GM19463 (cell line): ENCODE measurements at regions not wholly inside any gene's neighbourhood (a gene's known extent, or its start where the extent isn't known, plus 50 kb on each side); places are given as distances from the start of the nearest gene placed in this dataset.
"Not testable (repeated sequence)": the region's sequence is repeated elsewhere in the genome, so short reads cannot be mapped to it uniquely, and the experiment has no call there.

Experiments used
- ATAC-seq: cut with Tn5 transposase; IDR thresholded peaks from one replicate; pipeline ENCODE4 v1.9.1; 2021; ENCODE audit warnings: mild to moderate bottlenecking, moderate library complexity; ENCODE audit not compliant: unreplicated experiment

GRCh38 chr2:142758973-142759372 lies 118.5 kb upstream of the KYNU start:
- no peak for ATAC-seq

GRCh38 chr2:142757111-142757510 lies 120.4 kb upstream of the KYNU start:
- ATAC-seq, result no peak

- no peak for ATAC-seq
Measured at GRCh38 chr2:142756430-142756829, 121.0 kb upstream of the KYNU start.

- ATAC-seq, result no peak
Measured at GRCh38 chr2:142755191-142755590, 122.3 kb upstream of the KYNU start.

GRCh38 chr2:142754182-142754581 lies 123.3 kb upstream of the KYNU start:
- no peak for ATAC-seq

- no peak for ATAC-seq
Measured at GRCh38 chr2:142750858-142751257, 126.6 kb upstream of the KYNU start.

- no peak for ATAC-seq
Measured at GRCh38 chr2:142748559-142749099, 128.8 kb upstream of the KYNU start.

- no peak for ATAC-seq
Measured at GRCh38 chr2:142745691-142746090, 131.8 kb upstream of the KYNU start.

- peak; percentile 7 for ATAC-seq
Measured at GRCh38 chr2:142742371-142743214, 134.9 kb upstream of the KYNU start.

GRCh38 chr2:142741764-142742269 lies 135.6 kb upstream of the KYNU start:
- peak; percentile 70 for ATAC-seq

- ATAC-seq, result no peak
Measured at GRCh38 chr2:142734770-142735169, 142.7 kb upstream of the KYNU start.

GRCh38 chr2:142734231-142734630 lies 143.2 kb upstream of the KYNU start:
- no peak for ATAC-seq

GRCh38 chr2:142729814-142730213 lies 147.7 kb upstream of the KYNU start:
- ATAC-seq, result not testable (repeated sequence)

- ATAC-seq, result not testable (repeated sequence)
Measured at GRCh38 chr2:142727821-142728478, 149.5 kb upstream of the KYNU start.

- ATAC-seq, result no peak
Measured at GRCh38 chr2:142725386-142725785, 152.1 kb upstream of the KYNU start.

GRCh38 chr2:142724713-142725349 lies 152.6 kb upstream of the KYNU start:
- no peak for ATAC-seq

GRCh38 chr2:142724186-142724585 lies 153.3 kb upstream of the KYNU start:
- no peak for ATAC-seq

GRCh38 chr2:142723236-142723635 lies 154.2 kb upstream of the KYNU start:
- no peak for ATAC-seq

GRCh38 chr2:142722569-142722968 lies 154.9 kb upstream of the KYNU start:
- no peak for ATAC-seq

GRCh38 chr2:142722086-142722485 lies 155.4 kb upstream of the KYNU start:
- no peak for ATAC-seq

- no peak for ATAC-seq
Measured at GRCh38 chr2:142721015-142721414, 156.4 kb upstream of the KYNU start.
